ENCODE measurements at regions not wholly inside any gene's neighbourhood (a gene's known extent, or its start where the extent isn't known, plus 50 kb on each side); places are given as distances from the start of the nearest gene placed in this dataset.

DNA sequence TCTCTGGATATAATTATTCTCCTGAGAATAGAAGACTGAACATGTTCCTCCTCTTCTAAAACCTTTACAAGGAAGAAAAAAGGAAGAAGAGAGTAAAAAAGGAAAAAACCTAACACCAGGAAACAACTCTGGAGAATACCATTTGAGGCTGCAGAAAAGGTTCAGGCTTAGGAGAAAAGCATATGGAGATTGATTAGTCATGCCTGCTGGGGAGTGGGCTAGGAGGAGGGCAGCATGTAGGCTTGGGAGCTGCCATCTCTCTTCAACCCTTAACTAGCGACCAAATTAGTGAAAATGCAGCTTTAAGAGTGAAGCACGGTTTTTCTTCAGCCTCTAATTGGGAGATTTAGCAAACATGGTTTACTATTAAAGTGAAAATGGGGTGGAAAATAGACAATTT lies 273.0 kb upstream of the CRY1 start (continued):
- TF ChIP-seq, protein P1, sequence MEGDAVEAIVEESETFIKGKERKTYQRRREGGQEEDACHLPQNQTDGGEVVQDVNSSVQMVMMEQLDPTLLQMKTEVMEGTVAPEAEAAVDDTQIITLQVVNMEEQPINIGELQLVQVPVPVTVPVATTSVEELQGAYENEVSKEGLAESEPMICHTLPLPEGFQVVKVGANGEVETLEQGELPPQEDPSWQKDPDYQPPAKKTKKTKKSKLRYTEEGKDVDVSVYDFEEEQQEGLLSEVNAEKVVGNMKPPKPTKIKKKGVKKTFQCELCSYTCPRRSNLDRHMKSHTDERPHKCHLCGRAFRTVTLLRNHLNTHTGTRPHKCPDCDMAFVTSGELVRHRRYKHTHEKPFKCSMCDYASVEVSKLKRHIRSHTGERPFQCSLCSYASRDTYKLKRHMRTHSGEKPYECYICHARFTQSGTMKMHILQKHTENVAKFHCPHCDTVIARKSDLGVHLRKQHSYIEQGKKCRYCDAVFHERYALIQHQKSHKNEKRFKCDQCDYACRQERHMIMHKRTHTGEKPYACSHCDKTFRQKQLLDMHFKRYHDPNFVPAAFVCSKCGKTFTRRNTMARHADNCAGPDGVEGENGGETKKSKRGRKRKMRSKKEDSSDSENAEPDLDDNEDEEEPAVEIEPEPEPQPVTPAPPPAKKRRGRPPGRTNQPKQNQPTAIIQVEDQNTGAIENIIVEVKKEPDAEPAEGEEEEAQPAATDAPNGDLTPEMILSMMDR (conservative IDR thresholded peaks at IDR 0.05; ENCODE audit: low read depth in 2 of 2): no peak
- TF ChIP-seq ZNF331 (CRISPR knock-in tag; IDR thresholded peaks at IDR 0.05; ENCODE audit: low read depth): no peak
- TF ChIP-seq STAT1 (IDR thresholded peaks at IDR 0.05; ENCODE audit: unreplicated experiment): no peak
- TF ChIP-seq, protein P2, sequence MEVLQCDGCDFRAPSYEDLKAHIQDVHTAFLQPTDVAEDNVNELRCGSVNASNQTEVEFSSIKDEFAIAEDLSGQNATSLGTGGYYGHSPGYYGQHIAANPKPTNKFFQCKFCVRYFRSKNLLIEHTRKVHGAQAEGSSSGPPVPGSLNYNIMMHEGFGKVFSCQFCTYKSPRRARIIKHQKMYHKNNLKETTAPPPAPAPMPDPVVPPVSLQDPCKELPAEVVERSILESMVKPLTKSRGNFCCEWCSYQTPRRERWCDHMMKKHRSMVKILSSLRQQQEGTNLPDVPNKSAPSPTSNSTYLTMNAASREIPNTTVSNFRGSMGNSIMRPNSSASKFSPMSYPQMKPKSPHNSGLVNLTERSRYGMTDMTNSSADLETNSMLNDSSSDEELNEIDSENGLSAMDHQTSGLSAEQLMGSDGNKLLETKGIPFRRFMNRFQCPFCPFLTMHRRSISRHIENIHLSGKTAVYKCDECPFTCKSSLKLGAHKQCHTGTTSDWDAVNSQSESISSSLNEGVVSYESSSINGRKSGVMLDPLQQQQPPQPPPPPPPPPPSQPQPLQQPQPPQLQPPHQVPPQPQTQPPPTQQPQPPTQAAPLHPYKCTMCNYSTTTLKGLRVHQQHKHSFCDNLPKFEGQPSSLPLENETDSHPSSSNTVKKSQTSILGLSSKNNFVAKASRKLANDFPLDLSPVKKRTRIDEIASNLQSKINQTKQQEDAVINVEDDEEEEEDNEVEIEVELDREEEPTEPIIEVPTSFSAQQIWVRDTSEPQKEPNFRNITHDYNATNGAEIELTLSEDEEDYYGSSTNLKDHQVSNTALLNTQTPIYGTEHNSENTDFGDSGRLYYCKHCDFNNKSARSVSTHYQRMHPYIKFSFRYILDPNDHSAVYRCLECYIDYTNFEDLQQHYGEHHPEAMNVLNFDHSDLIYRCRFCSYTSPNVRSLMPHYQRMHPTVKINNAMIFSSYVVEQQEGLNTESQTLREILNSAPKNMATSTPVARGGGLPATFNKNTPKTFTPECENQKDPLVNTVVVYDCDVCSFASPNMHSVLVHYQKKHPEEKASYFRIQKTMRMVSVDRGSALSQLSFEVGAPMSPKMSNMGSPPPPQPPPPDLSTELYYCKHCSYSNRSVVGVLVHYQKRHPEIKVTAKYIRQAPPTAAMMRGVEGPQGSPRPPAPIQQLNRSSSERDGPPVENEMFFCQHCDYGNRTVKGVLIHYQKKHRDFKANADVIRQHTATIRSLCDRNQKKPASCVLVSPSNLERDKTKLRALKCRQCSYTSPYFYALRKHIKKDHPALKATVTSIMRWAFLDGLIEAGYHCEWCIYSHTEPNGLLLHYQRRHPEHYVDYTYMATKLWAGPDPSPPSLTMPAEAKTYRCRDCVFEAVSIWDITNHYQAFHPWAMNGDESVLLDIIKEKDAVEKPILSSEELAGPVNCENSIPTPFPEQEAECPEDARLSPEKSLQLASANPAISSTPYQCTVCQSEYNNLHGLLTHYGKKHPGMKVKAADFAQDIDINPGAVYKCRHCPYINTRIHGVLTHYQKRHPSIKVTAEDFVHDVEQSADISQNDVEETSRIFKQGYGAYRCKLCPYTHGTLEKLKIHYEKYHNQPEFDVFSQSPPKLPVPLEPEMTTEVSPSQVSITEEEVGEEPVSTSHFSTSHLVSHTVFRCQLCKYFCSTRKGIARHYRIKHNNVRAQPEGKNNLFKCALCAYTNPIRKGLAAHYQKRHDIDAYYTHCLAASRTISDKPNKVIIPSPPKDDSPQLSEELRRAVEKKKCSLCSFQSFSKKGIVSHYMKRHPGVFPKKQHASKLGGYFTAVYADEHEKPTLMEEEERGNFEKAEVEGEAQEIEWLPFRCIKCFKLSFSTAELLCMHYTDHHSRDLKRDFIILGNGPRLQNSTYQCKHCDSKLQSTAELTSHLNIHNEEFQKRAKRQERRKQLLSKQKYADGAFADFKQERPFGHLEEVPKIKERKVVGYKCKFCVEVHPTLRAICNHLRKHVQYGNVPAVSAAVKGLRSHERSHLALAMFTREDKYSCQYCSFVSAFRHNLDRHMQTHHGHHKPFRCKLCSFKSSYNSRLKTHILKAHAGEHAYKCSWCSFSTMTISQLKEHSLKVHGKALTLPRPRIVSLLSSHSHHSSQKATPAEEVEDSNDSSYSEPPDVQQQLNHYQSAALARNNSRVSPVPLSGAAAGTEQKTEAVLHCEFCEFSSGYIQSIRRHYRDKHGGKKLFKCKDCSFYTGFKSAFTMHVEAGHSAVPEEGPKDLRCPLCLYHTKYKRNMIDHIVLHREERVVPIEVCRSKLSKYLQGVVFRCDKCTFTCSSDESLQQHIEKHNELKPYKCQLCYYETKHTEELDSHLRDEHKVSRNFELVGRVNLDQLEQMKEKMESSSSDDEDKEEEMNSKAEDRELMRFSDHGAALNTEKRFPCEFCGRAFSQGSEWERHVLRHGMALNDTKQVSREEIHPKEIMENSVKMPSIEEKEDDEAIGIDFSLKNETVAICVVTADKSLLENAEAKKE (CRISPR knock-in tag; IDR thresholded peaks at IDR 0.05): no peak
- TF ChIP-seq ZNF114 (CRISPR knock-in tag; IDR thresholded peaks at IDR 0.05): no peak
- TF ChIP-seq POLR2AphosphoS5 (IDR thresholded peaks at IDR 0.05; ENCODE audit: low read depth): no peak
- no peak for TF ChIP-seq NANOG (IDR thresholded peaks at IDR 0.05; ENCODE audit: borderline replicate concordance)

DNA sequence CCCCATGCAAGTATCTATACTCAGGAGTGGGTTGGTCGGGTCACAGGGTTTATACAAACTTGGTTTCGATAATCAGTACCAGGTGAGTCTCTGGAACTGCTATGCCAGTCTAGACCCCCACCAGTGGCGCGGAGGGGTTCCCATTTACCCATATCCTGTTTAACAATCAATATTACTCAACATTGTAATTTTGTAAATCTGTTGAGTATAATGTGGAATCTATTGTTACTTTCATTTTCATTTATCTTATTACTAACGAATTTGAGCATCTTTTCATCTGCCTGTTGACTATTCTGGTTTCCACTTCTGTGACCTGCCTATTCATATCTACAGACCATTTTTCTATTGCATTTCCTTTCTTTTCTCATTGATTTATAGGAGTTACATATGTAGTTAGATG lies 275.2 kb upstream of the CRY1 start:
- Histone ChIP-seq H4K20me1 (replicated peaks; ENCODE audit: insufficient read depth) (no peaks in the 10 kb centered on the region), H3K79me2 (replicated peaks; ENCODE audit: insufficient read depth) (no peaks in the 10 kb centered on the region), H3F3A (replicated peaks; ENCODE audit: low read depth) (no peaks in the 10 kb centered on the region), H3K36me3 (ENCODE audit: insufficient read depth) (no peaks in the 10 kb centered on the region), H3K27me3 (ENCODE audit: insufficient read depth) (no peaks in the 10 kb centered on the region), H3K4me1 (ENCODE audit: insufficient read depth) (peaks cover 12% of the 10 kb centered on the region), H3K9me2 (ENCODE audit: insufficient read depth) (no peaks in the 10 kb centered on the region), H3K27ac (ENCODE audit: low read depth) (no peak overlapping the region), H2AFZ (no peak overlapping the region), H3K4me3 (no peak overlapping the region), H3K4me2 (no peak overlapping the region)
- Mint-ChIP-seq H3K4me1 (peaks cover 20% of the 10 kb centered on the region), H3K27ac (no peak overlapping the region), H3K36me3 (ENCODE audit: low read depth) (no peaks in the 10 kb centered on the region), H3K27me3 (ENCODE audit: insufficient read depth, low read depth, poor library complexity) (peaks cover 4% of the 10 kb centered on the region), H3K9me3 (no peaks in the 10 kb centered on the region; the same call in 2 of the 3 replicates), H3K4me3 (no peak overlapping the region)
- DNase-seq (ENCODE audit: low spot score): no peak
- ATAC-seq: no peak
- no peak for TF ChIP-seq CREB1 (CRISPR knock-in tag; IDR thresholded peaks at IDR 0.05; ENCODE audit: low read depth)
- TF ChIP-seq, protein P3, sequence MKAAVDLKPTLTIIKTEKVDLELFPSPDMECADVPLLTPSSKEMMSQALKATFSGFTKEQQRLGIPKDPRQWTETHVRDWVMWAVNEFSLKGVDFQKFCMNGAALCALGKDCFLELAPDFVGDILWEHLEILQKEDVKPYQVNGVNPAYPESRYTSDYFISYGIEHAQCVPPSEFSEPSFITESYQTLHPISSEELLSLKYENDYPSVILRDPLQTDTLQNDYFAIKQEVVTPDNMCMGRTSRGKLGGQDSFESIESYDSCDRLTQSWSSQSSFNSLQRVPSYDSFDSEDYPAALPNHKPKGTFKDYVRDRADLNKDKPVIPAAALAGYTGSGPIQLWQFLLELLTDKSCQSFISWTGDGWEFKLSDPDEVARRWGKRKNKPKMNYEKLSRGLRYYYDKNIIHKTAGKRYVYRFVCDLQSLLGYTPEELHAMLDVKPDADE (IDR thresholded peaks at IDR 0.05): no peak
- TF ChIP-seq NANOG (IDR thresholded peaks at IDR 0.05; ENCODE audit: borderline replicate concordance): no peak
- no peak for TF ChIP-seq EZH2 (IDR thresholded peaks at IDR 0.05; ENCODE audit: low read depth, unreplicated experiment)
- TF ChIP-seq, protein P1 (conservative IDR thresholded peaks at IDR 0.05; ENCODE audit: low read depth in 2 of 2): no peak
- no peak for TF ChIP-seq STAT1 (IDR thresholded peaks at IDR 0.05; ENCODE audit: unreplicated experiment)
- TF ChIP-seq ZNF114 (CRISPR knock-in tag; IDR thresholded peaks at IDR 0.05): no peak
- TF ChIP-seq ZNF331 (CRISPR knock-in tag; IDR thresholded peaks at IDR 0.05; ENCODE audit: low read depth): no peak

Measured in GM23338 (cell line).